HT1080 (cell line): ENCODE measurements at regions not wholly inside any gene's neighbourhood (a gene's known extent, or its start where the extent isn't known, plus 50 kb on each side); places are given as distances from the start of the nearest gene placed in this dataset.
"Not testable (repeated sequence)": the region's sequence is repeated elsewhere in the genome, so short reads cannot be mapped to it uniquely, and the experiment has no call there.

Source experiments
- DNase-seq: peaks from one replicate; pipeline ENCODE4 v3.0.0-alpha.2; 2015; ENCODE audit warnings: low read depth

- no peak for DNase-seq
These were observed 97.2 kb upstream of the LYPLAL1 start for GRCh38 chr1:219076326-219076937.

- DNase-seq: not testable (repeated sequence)
These were observed 95.9 kb upstream of the LYPLAL1 start for GRCh38 chr1:219077767-219078166.

GRCh38 chr1:219081943-219082925 lies 91.4 kb upstream of the LYPLAL1 start:
- no peak for DNase-seq

GRCh38 chr1:219083631-219084030 lies 90.0 kb upstream of the LYPLAL1 start:
- no peak for DNase-seq

GRCh38 chr1:219085082-219085481 lies 88.6 kb upstream of the LYPLAL1 start:
- peak; percentile 40 for DNase-seq

GRCh38 chr1:219085988-219086387 lies 87.7 kb upstream of the LYPLAL1 start:
- peak; percentile 45 for DNase-seq

- no peak for DNase-seq
These were observed 86.7 kb upstream of the LYPLAL1 start for GRCh38 chr1:219086956-219087469.

GRCh38 chr1:219088778-219089557 lies 84.7 kb upstream of the LYPLAL1 start:
- peak; percentile 95 for DNase-seq

GRCh38 chr1:219090607-219091006 lies 83.1 kb upstream of the LYPLAL1 start:
- DNase-seq: no peak

- peak; percentile 27 for DNase-seq
These were observed 81.5 kb upstream of the LYPLAL1 start for GRCh38 chr1:219092206-219092605.

GRCh38 chr1:219099307-219099706 lies 74.4 kb upstream of the LYPLAL1 start:
- no peak for DNase-seq

GRCh38 chr1:219100059-219100458 lies 73.6 kb upstream of the LYPLAL1 start:
- no peak for DNase-seq

- not testable (repeated sequence) for DNase-seq
These were observed 71.2 kb upstream of the LYPLAL1 start for GRCh38 chr1:219102466-219102865.

GRCh38 chr1:219105893-219106292 lies 67.8 kb upstream of the LYPLAL1 start:
- no peak for DNase-seq

- no peak for DNase-seq
These were observed 64.2 kb upstream of the LYPLAL1 start for GRCh38 chr1:219109424-219110018.

- DNase-seq: no peak
These were observed 60.4 kb upstream of the LYPLAL1 start for GRCh38 chr1:219113261-219113660.

GRCh38 chr1:219114014-219114413 lies 59.7 kb upstream of the LYPLAL1 start:
- no peak for DNase-seq

- no peak for DNase-seq
These were observed 53.8 kb upstream of the LYPLAL1 start for GRCh38 chr1:219119839-219120238.

GRCh38 chr1:219120624-219121544 lies 52.8 kb upstream of the LYPLAL1 start:
- no peak for DNase-seq

- DNase-seq: no peak
These were observed 52.0 kb upstream of the LYPLAL1 start for GRCh38 chr1:219121679-219122078.
